H7 (cell line): ENCODE measurements at regions not wholly inside any gene's neighbourhood (a gene's known extent, or its start where the extent isn't known, plus 50 kb on each side); places are given as distances from the start of the nearest gene placed in this dataset.
"Not testable (repeated sequence)": the region's sequence is repeated elsewhere in the genome, so short reads cannot be mapped to it uniquely, and the experiment has no call there.

Source experiments
- DNase-seq: peaks from one replicate; pipeline ENCODE4 v3.0.0; 2012
- H3K27me3 ChIP-seq: 2 replicates; pipeline ENCODE4 v1.6.0; 2011; ENCODE audit warnings: mild to moderate bottlenecking, low read length; ENCODE audit not compliant: control insufficient read depth, insufficient read depth
- H3K36me3 ChIP-seq: replicated peaks from 2 replicates; pipeline ENCODE4 v1.5.1; 2011; ENCODE audit warnings: low read length; ENCODE audit not compliant: control insufficient read depth, insufficient read depth
- H3K4me3 ChIP-seq: 2 replicates; pipeline ENCODE4 v1.5.1; 2011; ENCODE audit warnings: low read depth, mild to moderate bottlenecking, control low read depth, low read length, moderate library complexity; ENCODE audit not compliant: insufficient read depth

DNA sequence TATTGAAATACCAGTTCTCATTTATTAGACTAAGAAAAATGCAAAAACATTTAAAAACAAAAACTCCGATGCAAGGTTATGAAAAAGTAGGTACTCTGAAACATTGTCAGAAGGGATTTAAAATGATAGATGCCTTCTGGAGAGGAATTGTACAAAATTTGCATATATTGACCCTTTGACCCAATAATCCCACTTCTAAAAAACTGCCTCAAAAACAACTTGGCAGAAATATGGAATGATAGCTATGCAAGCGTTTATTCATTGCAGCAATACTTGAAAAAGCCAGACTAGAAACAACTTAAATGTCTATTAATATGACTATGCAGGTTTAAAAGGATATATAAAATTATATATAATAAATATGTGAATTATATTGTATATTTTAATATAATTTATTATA is 118.4 kb downstream of the PLK2 start:
- no peak for DNase-seq
- Histone ChIP-seq H3K36me3 (no peaks in the 10 kb centered on the region), H3K4me3 (no peak overlapping the region), H3K27me3 (no peaks in the 10 kb centered on the region)

DNA sequence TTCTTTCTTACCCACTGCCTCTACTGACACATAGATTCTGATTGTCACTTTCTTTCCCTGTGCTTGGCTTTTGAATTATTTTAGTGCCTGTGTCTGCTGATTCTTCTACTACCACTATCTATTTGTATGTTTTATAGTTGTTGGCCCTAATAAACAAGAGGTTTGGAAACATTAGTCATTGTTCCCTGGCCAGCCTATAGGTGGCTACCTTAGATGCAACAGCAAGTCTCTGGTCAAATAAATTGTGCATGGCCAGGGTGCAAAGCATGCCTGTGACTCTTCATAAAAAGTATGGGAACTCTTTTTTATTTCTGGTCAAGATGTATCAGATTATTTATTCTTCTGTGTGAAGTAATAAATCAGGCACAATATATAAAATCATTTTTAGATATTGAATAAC is 124.4 kb downstream of the PLK2 start:
- Histone ChIP-seq H3K36me3 (no peaks in the 10 kb centered on the region), H3K4me3 (no peak overlapping the region), H3K27me3 (no peaks in the 10 kb centered on the region)
- DNase-seq = no peak

DNA sequence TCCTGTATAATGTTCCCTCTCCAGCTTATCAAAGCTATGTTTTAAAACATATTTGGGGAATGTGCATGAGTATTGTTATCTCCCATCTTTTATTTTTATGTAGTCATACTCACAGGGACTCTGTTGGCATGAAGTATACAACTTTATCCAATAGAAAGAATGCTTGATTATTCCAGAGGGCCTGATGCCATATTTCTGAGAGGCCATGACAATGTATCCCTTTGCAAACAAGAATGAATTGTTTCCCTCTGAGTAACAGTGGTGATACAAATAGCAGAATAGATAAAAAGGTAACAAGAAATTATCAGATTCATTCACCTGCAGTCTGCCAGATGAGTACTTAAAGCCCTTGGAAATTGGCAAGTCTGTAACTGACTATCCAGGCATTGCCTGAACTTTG is 125.9 kb downstream of the PLK2 start:
- no peak for DNase-seq
- Histone ChIP-seq H3K4me3 (no peak overlapping the region), H3K36me3 (no peaks in the 10 kb centered on the region), H3K27me3 (no peaks in the 10 kb centered on the region)

DNA sequence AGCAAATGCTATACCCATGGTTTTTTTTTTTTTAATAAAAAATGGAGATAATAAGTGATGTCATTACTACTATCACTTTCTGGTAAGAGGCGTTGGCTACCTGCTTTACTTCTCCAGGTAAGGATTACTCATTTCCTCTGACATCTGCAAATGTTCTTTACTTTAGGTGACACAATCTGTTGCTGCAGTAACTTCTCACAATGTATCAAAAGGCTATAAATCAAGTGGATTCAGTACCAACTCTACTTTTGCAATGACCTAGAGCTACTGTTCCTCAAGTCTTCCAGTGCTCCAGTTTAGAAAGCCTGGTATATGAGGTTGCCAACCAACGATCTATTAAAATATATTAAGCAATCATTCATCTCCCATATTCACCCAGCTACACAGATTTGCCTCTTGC is 129.1 kb downstream of the PLK2 start:
- no peak for DNase-seq
- no peaks in the 10 kb centered on the region for H3K36me3 ChIP-seq

DNA sequence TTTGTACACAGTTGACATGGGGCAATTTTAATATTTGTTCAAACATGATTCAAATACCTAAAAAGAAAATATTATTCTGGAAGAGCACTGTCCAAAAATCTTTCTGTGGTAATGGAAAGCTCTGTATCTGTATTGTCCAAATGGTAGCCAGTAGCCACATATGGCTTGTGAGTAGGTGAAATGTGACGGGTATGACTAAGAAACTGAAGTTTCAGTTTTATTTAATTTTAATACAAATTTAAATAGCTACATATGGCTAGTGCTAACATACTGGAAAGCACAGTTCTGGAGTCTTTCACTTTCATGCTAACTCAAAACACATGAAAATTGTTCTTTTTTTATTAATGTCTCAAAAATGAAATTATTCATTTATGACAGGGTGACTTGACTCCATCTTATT is 132.6 kb downstream of the PLK2 start:
- H3K4me3 ChIP-seq = no peak overlapping the region

More for the DNA sequence above, 129.1 kb downstream of the PLK2 start:
- no peaks in the 10 kb centered on the region for H3K27me3 ChIP-seq
- no peak overlapping the region for H3K4me3 ChIP-seq

DNA sequence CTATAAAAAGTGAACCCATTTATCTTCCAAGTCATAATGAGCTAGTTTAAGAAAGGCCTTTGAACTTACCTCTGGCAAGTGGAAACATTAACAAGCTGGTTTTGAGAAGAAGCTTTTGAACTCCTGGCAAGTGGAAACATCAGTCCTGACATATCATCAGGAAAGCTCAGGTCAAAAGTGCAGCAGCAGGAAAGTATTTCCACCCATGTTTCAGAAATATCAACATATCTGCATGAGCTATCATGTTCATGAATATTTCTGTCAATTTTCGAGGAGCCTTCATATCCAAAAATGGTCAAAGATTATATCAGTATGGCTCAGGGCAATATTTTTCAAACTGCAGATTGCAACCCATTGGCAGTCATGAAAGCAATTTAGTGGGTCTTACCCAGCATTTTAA is 133.9 kb downstream of the PLK2 start:
- H3K4me3 ChIP-seq = no peak overlapping the region
- H3K27me3 ChIP-seq = no peaks in the 10 kb centered on the region
- H3K36me3 ChIP-seq = no peaks in the 10 kb centered on the region
- no peak for DNase-seq

More for the DNA sequence above, 132.6 kb downstream of the PLK2 start:
- Histone ChIP-seq H3K27me3 (no peaks in the 10 kb centered on the region), H3K36me3 (no peaks in the 10 kb centered on the region)
- no peak for DNase-seq

DNA sequence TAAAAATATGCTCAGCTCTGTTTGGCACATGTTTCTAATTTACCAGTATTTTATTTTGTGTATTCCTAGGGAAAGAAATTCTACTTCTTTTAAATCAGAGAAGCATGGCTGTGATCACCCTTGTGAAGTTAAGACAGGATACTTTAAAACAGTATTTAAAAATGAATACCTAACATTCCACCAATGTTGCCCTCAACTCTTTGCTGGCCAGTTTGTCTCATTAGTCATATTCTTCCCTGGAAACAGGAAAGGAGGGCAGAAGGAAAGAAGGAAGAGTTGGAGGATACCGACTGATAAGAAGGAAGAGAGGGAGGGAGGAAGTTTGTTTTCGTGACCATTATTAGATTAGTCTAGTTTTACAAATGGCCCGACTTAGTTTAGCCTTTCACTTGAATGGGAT is 137.4 kb downstream of the PLK2 start:
- Histone ChIP-seq H3K4me3 (no peak overlapping the region), H3K36me3 (no peaks in the 10 kb centered on the region), H3K27me3 (no peaks in the 10 kb centered on the region)
- no peak for DNase-seq

DNA sequence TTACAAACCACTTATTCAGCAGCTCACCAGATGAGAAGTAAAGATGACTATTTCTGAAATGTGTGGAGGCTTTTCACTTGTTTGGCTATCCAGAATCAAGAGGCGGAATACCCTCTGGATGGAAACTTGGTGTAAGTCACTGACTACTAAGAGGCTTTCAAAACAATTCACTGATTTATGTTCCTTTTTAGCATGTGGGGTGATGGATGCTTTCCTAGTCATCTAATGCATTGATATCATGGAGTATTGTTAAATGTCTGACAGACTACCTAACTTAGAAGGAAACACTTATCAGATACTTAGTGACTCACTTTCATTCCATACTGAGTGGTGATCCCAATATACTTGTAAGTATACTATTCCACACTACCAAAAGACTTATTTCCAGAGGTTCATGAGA is 141.4 kb downstream of the PLK2 start:
- Histone ChIP-seq H3K36me3 (no peaks in the 10 kb centered on the region), H3K4me3 (no peak overlapping the region), H3K27me3 (no peaks in the 10 kb centered on the region)
- DNase-seq = no peak

DNA sequence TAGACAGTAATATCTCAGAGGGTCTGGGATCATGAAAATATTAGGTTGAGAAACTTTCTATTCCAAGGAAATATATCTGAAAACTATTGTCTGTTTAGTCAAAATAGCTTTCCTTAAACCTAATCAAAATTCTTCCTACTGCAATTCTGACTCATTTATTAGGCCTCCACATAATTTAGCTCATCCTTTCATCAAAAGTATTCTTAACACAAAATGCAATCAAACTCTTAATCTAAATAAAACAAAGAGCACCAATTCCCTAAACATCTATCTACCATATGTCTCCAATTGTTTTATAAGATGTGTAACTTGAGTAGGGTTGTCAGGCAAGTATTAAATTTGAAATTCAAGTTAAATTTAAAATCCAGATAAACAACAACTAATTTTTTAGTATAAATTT is 142.1 kb downstream of the PLK2 start:
- Histone ChIP-seq H3K36me3 (no peaks in the 10 kb centered on the region), H3K27me3 (no peaks in the 10 kb centered on the region), H3K4me3 (no peak overlapping the region)
- no peak for DNase-seq

DNA sequence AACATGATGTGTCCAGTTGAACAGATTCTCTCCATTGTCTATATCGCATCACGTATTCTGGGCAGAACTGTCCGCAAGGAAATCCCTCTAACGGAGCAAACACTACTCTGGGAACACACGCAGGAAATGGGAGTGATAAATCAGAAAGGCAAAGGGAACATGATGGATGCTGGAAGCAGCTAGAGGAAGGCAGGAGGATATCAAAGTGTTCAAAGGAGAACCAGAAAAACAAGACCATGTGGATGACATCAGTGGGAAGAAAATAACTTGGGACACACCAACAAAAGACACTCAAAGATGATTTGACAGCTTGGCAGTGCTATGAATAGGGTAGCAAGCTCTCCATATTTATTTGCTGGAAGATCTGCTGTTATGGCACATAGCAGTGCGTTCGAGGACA is 142.9 kb downstream of the PLK2 start:
- H3K4me3 ChIP-seq = no peak overlapping the region
- DNase-seq = no peak
- H3K36me3 ChIP-seq = no peaks in the 10 kb centered on the region
- H3K27me3 ChIP-seq = no peaks in the 10 kb centered on the region

DNA sequence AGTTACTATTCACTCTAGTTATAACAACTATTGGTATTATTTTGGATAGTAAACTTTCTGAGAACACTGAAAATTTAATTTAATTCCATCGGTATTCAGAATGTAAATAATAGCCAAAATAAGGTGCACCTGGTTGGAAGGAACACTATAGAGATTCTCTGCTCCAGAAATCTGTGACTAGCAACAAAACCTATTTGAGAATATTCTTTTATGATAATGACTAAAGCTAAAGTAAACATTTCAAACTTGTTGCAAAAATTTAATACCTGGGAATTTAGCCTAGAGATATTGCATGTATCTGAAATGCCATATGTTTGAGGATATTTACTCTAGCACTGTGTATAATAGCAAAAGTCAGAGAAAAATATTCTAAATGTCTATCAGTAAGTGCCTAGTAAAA is 144.1 kb downstream of the PLK2 start:
- DNase-seq = no peak
- Histone ChIP-seq H3K27me3 (no peaks in the 10 kb centered on the region), H3K36me3 (no peaks in the 10 kb centered on the region), H3K4me3 (no peak overlapping the region)

DNA sequence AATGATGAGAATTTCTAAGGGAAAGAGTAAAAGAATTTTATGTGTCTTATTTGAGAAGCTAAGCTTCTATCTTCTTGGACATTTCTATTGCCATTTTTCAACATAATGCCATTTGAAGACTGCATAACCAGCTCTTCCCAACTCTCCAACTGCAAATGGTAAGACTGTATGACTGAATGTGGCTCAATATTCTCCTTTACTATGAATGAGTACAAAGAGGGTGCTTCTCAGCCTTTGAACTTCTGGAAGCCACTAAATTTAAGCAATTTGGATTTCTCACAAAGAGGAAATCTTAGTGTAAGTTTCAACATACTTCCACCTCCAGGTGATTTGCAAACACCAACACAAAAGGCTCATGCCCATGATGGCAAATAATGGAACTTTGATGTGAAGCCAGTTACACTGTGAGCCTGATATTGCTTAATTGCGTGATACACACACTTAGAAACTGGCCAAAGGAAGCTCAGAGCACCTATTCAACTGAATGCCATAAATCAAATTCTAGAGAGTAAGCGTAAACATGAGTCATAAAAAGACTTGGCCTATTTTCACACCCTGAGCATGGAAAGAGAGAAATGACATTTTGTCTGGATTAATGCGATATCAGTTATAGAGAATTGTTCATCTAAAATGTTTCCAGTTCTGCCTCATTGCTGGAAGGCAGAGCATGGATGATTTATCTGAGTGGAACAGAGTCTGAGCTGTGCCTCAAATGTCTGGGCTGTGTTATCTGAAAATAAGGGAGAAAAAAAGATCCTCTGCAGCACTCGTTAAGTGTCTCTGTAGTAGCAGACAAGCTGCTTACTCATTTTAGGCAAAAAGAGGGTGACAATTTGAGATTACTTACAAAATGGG is 145.3 kb downstream of the PLK2 start:
- DNase-seq = no peak
- H3K27me3 ChIP-seq = no peaks in the 10 kb centered on the region
- no peak overlapping the region for H3K4me3 ChIP-seq
- H3K36me3 ChIP-seq = no peaks in the 10 kb centered on the region

DNA sequence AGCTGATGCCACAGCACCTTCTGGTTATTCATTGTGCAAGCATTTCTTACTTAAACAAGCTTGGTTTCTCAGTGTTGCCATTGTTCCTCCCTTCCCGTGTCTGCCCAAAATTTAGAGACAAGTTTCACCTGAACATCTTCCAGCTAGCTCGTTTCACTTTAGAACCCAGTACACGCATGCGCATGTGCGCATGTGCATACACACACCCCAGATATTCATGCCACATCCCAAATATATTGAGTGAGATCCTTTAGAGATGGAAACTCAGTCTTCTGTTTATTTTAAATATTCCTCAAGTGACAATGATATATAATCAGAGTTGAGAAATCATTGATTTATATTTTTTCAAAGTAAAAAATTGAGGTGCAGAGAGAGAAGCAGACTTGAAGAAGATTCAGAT is 147.6 kb downstream of the PLK2 start:
- H3K4me3 ChIP-seq = no peak overlapping the region
- H3K36me3 ChIP-seq = no peaks in the 10 kb centered on the region
- no peak for DNase-seq
- no peaks in the 10 kb centered on the region for H3K27me3 ChIP-seq

DNA sequence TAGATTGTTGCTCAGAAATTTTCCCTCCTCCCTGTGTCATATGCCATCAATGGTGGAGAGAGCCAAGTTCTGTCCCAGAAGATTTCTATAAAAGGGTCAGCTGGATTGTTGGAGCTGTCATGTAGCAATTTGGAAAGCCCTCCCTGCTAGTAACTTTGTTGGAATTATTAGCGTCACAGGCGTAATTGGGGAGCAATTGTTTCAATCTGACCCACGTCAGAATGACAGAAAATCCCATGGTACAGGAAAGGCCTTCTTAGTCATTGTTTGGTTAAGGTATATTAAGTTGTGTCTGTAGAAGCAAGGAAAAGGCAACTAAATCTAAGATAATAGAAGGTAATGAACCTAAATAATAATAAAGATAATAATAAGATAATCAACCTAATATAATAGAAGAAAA is 148.4 kb downstream of the PLK2 start:
- H3K4me3 ChIP-seq = no peak overlapping the region
- H3K36me3 ChIP-seq = no peaks in the 10 kb centered on the region
- DNase-seq = no peak
- H3K27me3 ChIP-seq = no peaks in the 10 kb centered on the region

DNA sequence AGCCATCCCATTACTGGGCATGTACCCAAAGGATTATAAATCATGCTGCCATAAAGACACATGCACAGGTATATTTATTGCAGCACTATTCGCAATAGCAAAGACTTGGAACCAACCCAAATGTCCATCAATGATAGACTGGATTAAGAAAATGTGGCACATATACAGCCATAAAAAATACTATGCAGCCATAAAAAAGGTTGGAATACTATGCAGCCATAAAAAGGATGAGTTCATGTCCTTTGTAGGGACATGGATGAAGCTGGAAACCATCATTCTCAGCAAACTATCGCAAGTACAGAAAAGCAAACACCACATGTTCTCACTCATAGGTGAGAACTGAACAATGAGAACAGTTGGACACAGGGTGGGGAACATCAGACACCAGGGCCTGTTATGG is 151.5 kb downstream of the PLK2 start:
- not testable (repeated sequence) for H3K36me3 ChIP-seq, H3K27me3 ChIP-seq, H3K4me3 ChIP-seq, DNase-seq
